ENCODE measurements at regions not wholly inside any gene's neighbourhood (a gene's known extent, or its start where the extent isn't known, plus 50 kb on each side); places are given as distances from the start of the nearest gene placed in this dataset.

DNA sequence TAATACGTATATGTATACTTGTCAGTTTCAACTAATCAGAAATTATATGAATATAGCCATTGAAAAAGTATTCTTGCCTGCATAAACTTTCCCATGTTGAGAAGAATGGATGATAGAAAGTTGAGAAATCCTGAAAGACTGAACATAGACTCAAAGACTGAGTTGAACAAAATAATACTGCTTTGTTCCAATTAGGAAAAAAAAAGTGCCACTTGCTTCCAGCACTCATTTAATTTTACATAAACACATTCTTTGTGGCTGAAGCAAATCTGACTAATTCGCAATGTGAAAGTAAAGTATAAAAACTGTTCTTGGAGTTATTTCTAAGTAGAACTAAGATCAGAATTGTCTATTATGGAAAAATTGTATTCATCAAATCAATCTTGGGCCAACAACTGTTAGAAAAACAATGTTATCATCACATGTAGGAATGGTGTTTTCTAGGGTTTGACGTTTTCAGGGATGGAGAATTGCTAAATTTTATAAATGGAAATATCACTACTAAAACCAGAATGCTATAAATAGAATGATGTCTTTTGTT is 2334.6 kb downstream of the PCDH7 start:
- H3K36me3 ChIP-seq: no peaks in the 10 kb centered on the region
- H3K4me3 ChIP-seq: no peak overlapping the region
- intact Hi-C loops (cut with DNase I): no loop called here
- 43% methylated on average over 3 of the region's 3 CpGs for whole genome bisulfite sequencing
- H3K4me1 ChIP-seq: peaks cover 0 to 9% (median 0%) of the 10 kb centered on the region in 4 donors
- TF ChIP-seq EP300 (IDR thresholded peaks at IDR 0.05) (no peak), POLR2AphosphoS5 (IDR thresholded peaks at IDR 0.05) (no peak), CTCF (IDR thresholded peaks at IDR 0.05) (no peak), POLR2A (IDR thresholded peaks at IDR 0.05; ENCODE audit: low read depth) (no peak)
- H3K27ac ChIP-seq (replicated peaks in 1 of 4): no peak overlapping the region
- no peak for DNase-seq (ENCODE audit: extremely low spot score)
- H3K9me3 ChIP-seq: no peaks in the 10 kb centered on the region
- H3K27me3 ChIP-seq: no peaks in the 10 kb centered on the region

DNA sequence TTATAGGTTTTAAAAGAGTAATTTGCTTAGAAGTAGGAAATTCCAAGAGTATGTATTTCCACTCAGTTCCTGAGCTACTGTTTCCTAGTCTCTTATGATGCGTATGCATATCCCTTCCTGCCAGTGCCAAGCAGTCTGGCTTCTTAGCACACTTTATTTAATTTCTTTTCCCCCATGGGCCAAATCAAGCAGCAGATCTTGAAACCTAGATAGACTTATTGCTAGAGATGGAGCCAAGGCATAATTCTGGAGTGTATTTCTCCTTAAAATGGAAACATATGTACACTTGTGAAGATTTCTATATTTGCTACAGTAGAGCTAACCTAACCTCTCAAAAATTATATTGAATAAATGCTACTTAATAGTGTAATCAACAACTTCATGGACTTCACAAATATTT is 2337.6 kb downstream of the PCDH7 start:
- TF ChIP-seq POLR2AphosphoS5 (IDR thresholded peaks at IDR 0.05): no peak
- no peak for TF ChIP-seq EP300 (IDR thresholded peaks at IDR 0.05)
- no peak for TF ChIP-seq CTCF (IDR thresholded peaks at IDR 0.05)
- no peak for TF ChIP-seq POLR2A (IDR thresholded peaks at IDR 0.05; ENCODE audit: low read depth)
- no peak for DNase-seq (ENCODE audit: extremely low spot score)
- H3K27me3 ChIP-seq: no peaks in the 10 kb centered on the region
- H3K27ac ChIP-seq (replicated peaks in 1 of 4): no peak overlapping the region
- intact Hi-C loops (cut with DNase I): no loop called here
- no peaks in the 10 kb centered on the region for H3K36me3 ChIP-seq
- WGBS: 69% methylated on average over 1 of the region's 1 CpG
- H3K9me3 ChIP-seq: no peaks in the 10 kb centered on the region
- H3K4me1 ChIP-seq: peaks cover 0 to 9% (median 3%) of the 10 kb centered on the region in 4 donors
- no peak overlapping the region for H3K4me3 ChIP-seq

DNA sequence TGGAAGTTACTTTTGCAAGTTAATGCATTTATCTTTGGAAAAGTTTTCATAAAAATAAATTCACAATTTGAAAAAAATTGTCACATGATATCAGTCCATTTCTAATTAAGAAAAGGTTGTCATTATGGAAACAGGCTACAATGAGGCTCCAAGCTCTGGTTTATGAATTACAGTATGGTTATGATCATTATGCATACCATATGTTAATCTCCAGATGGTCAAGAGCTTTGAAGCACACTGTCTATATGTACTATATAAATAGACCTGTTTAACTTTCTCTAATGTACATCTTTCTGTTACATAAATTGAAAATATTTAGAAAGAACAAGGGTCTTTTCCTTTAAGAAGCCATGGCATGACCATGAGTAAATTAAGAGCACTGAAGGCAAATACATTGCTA is 2338.8 kb downstream of the PCDH7 start:
- no peak for DNase-seq (ENCODE audit: extremely low spot score)
- H3K4me3 ChIP-seq: no peak overlapping the region
- TF ChIP-seq POLR2A (IDR thresholded peaks at IDR 0.05; ENCODE audit: low read depth): no peak
- TF ChIP-seq CTCF (IDR thresholded peaks at IDR 0.05): no peak
- TF ChIP-seq POLR2AphosphoS5 (IDR thresholded peaks at IDR 0.05): no peak
- no peak for TF ChIP-seq EP300 (IDR thresholded peaks at IDR 0.05)
- H3K4me1 ChIP-seq: peaks cover 0 to 18% (median 3%) of the 10 kb centered on the region in 4 donors
- intact Hi-C loops (cut with DNase I): no loop called here
- H3K9me3 ChIP-seq: no peaks in the 10 kb centered on the region
- H3K27me3 ChIP-seq: no peaks in the 10 kb centered on the region
- H3K36me3 ChIP-seq: no peaks in the 10 kb centered on the region
- H3K27ac ChIP-seq (replicated peaks in 1 of 4): no peak overlapping the region

GRCh38 chr4:33060674-33061542 is 2340.7 kb downstream of the PCDH7 start:
- H3K36me3 ChIP-seq: no peaks in the 10 kb centered on the region
- no peak overlapping the region for H3K4me3 ChIP-seq
- DNase-seq (ENCODE audit: extremely low spot score): no peak
- 59% methylated on average over 12 of the region's 12 CpGs for WGBS
- no peaks in the 10 kb centered on the region for H3K27me3 ChIP-seq
- peaks cover 0 to 8% (median 3%) of the 10 kb centered on the region in 4 donors for H3K4me1 ChIP-seq
- no peaks in the 10 kb centered on the region for H3K9me3 ChIP-seq
- H3K27ac ChIP-seq (replicated peaks in 1 of 4): no peak overlapping the region
- intact Hi-C loops (cut with DNase I): no loop called here
- TF ChIP-seq CTCF (IDR thresholded peaks at IDR 0.05) (peak in 2 of 3 experiments; percentile 39 to 50), POLR2AphosphoS5 (IDR thresholded peaks at IDR 0.05) (no peak)
